ENCODE measurements at regions not wholly inside any gene's neighbourhood (a gene's known extent, or its start where the extent isn't known, plus 50 kb on each side); places are given as distances from the start of the nearest gene placed in this dataset.

DNA sequence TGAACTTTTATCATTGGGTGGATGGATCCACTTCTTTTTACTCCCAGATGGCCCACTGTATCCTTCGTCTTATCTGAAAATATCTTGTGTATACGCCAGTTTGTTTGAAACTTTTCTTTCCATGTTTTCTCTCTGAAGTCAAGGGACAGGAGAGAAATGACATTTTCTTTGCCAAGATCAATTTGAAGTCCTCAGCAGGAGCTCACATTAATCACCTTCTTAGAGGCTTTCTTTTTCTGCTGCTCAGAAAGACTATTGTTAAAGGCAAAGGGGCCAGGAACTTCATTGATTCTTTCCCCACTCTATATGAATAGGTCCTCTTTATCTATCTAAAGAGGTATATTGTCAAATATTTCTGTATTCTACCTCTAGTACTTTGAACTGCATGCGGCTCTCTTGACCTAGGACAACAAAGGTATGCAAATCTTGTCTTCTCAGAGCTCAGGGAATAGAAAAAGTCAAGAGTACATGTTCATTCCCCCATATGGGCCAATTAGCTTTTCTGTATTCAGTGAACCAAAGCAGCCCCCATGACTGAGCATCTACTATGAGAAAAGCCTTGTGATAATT, 583.3 kb downstream of the HS3ST4 start:
- TF ChIP-seq, protein P1, sequence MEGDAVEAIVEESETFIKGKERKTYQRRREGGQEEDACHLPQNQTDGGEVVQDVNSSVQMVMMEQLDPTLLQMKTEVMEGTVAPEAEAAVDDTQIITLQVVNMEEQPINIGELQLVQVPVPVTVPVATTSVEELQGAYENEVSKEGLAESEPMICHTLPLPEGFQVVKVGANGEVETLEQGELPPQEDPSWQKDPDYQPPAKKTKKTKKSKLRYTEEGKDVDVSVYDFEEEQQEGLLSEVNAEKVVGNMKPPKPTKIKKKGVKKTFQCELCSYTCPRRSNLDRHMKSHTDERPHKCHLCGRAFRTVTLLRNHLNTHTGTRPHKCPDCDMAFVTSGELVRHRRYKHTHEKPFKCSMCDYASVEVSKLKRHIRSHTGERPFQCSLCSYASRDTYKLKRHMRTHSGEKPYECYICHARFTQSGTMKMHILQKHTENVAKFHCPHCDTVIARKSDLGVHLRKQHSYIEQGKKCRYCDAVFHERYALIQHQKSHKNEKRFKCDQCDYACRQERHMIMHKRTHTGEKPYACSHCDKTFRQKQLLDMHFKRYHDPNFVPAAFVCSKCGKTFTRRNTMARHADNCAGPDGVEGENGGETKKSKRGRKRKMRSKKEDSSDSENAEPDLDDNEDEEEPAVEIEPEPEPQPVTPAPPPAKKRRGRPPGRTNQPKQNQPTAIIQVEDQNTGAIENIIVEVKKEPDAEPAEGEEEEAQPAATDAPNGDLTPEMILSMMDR (IDR thresholded peaks at IDR 0.05; ENCODE audit: low read depth, low read length), result no peak
- in situ Hi-C loops (cut with HindIII; ENCODE audit: low sequenced_read_pairs), result no loop called here
- DNase-seq (ENCODE audit: low read depth, low spot score), result no peak
- no peak overlapping the region for H3K4me3 ChIP-seq (ENCODE audit: low read depth, low read length)

DNA sequence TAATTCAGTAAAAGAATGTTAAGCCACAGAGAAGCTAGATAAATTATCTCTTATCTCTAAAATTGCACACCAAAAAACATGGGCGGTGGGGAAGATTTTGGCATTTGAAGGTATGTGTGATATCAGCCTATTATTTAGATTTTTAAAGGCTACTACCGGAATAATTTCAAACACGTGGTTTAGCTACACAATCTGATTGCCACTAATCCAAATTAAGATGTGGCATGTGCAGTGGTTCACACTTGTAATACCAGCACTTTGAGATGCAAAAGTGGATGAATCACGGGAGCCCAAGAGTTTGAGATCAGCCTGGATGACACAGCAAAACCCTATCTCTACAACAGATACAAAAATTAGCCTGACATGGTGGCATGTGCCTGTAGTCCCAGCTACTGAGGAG, 584.5 kb downstream of the HS3ST4 start:
- H3K4me3 ChIP-seq (ENCODE audit: low read depth, low read length), result no peak overlapping the region
- in situ Hi-C loops (cut with HindIII; ENCODE audit: low sequenced_read_pairs), result no loop called here
- DNase-seq (ENCODE audit: low read depth, low spot score), result no peak
- TF ChIP-seq, protein P1 (IDR thresholded peaks at IDR 0.05; ENCODE audit: low read depth, low read length), result no peak

DNA sequence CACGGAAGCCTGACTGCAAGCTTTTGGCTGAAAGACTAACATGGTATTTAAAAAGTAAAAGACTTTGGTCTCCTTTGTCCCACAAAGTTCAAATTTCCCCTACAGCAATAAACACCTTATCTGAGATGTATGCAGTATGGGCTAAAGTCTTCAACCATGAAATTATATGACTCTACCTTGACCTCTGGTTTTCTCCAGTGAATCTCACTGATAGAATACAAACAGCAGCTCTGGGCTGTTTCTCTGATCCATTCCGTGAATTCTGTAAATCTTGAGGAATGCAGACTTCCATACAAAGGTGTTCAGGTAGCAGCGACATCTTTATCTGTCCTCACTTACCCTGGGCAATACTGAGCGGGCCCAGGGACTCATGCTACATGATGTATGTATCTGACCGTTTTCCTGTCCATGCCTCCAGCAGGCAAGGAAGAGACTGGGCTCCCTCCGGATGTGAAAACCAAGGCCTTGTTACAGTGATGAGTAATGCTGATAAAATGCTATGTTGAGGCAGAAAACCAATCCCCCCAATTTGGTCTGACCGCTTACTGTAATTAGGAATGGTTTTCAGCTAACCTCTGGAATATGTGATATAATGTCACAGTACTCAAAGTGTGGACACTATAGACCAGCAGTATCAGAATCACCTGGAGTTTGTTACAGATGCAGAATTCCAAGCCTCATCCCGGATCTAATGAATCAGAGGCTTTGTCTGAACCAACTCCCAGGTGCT, 589.8 kb downstream of the HS3ST4 start:
- no peak for DNase-seq (ENCODE audit: low read depth, low spot score)
- TF ChIP-seq, protein P1 (IDR thresholded peaks at IDR 0.05; ENCODE audit: low read depth, low read length), result no peak
- in situ Hi-C loops (cut with HindIII; ENCODE audit: low sequenced_read_pairs), result no loop called here
- H3K4me3 ChIP-seq (ENCODE audit: low read depth, low read length), result no peak overlapping the region

DNA sequence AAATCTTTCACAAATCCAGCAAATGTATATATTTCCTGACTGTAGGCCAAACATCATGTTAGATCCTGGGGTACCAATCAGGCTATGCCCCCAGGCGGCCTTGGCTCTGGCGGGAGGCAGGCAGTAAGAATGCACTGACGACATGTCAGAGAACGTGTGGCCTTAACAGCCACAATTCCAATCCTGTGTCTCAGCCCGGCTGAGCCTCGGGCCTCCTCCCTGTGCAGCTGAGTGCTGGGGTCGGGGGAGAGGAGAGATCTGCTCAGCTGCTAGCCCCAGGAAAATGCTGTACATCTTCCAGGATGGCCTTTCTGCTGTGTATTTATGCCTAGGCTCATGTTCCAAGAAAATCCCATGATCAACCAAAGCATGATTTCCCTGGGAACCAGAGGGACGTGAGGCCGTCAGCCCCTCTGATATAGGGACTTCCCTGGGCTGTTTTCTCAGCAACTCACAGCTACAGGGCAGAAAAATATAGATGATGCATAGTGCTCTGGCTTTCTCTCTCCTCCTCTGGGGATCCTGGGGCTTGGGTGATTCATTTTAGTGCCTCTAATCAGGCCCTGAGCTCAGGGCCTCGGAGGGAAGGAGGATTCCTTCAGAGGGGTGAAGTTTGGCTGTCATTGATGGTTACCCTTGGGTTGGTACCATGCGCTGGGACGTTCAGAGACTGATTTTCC, 604.0 kb downstream of the HS3ST4 start:
- DNase-seq (ENCODE audit: low read depth, low spot score), result no peak
- in situ Hi-C loops (cut with HindIII; ENCODE audit: low sequenced_read_pairs), result no loop called here
- TF ChIP-seq, protein P1 (IDR thresholded peaks at IDR 0.05; ENCODE audit: low read depth, low read length), result no peak
- H3K4me3 ChIP-seq (ENCODE audit: low read depth, low read length), result no peak overlapping the region

DNA sequence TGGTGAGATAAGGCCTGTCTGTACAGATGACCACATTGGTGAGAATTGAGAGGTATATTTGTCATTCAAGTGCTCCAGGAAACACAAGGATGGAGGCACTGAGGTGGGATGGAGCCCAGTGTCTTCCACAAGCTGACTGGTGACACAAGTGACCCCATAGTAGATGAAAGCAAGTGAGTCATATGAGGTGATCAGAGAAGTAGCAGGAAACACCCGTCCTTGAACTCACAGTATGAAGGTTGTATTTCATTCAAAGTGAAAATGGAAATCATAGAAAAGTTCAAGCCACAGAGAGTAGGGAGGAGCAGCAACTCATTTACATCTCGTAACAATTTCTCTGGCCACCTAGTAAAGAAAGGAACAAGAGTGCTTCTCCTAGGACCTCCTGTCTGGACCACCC, 609.8 kb downstream of the HS3ST4 start:
- no peak overlapping the region for H3K4me3 ChIP-seq (ENCODE audit: low read depth, low read length)
- TF ChIP-seq, protein P1 (IDR thresholded peaks at IDR 0.05; ENCODE audit: low read depth, low read length), result no peak
- DNase-seq (ENCODE audit: low read depth, low spot score), result no peak
- in situ Hi-C loops (cut with HindIII; ENCODE audit: low sequenced_read_pairs), result no loop called here

DNA sequence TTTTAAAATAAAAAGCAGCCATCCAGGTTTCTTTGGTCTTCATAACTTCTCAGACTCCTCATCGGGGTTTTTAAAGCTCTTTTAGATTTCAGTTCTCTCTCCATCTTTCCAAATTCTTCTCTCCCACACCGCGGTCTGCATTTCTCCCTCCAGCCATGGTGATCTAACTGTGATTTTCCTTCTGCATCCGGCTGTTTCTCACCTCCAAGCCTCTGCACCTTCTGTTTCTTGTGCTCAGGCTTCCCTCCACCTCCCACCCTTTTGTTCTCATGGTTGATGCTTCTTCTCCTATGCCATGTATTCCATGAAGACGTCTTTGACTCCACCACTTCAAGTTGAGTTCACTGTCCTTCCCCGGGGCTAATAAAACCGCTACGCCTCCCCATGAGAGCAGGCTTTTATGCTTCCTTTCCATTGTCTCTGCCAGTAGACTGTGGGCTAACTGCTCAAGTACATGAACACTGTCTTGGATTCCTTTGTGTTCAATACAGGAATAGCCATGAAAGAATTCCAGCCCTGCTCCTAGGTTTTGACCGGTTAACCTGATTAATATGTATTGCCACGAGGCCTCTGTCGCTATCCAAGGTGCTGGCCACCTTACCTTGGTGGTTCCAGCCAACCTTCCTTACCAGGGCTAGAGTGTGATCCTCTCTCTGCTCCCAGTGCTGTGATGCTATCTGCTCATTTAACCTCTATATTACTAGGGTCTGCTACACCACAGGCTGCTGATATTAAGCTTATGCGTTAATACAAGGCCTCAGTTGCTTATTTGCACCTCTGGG, 625.1 kb downstream of the HS3ST4 start:
- TF ChIP-seq, protein P1 (IDR thresholded peaks at IDR 0.05; ENCODE audit: low read depth, low read length), result no peak
- H3K4me3 ChIP-seq (ENCODE audit: low read depth, low read length), result no peak overlapping the region
- no peak for DNase-seq (ENCODE audit: low read depth, low spot score)
- in situ Hi-C loops (cut with HindIII; ENCODE audit: low sequenced_read_pairs), result no loop called here

All from astrocyte of the spinal cord (primary cell).